Erythroblast (primary cell): ENCODE measurements at regions not wholly inside any gene's neighbourhood (a gene's known extent, or its start where the extent isn't known, plus 50 kb on each side); places are given as distances from the start of the nearest gene placed in this dataset.

ENCODE experiments used
- GATA1 ChIP-seq: IDR thresholded peaks from 2 replicates; pipeline ENCODE4 v1.6.1; 2011; ENCODE audit warnings: low read depth, mild to moderate bottlenecking, control low read depth, low read length, moderate library complexity
- POLR2A ChIP-seq: IDR thresholded peaks from 2 replicates; pipeline ENCODE4 v1.6.1; 2011; ENCODE audit warnings: mild to moderate bottlenecking, low read length

GRCh38 chr6:165183496-165184140 is 125.8 kb downstream of the C6orf118 start:
- TF ChIP-seq POLR2A (no peak), GATA1 (no peak)
